NCI-H345 treated with DMSO at 0.1 percent for 48 hours (cell line): ENCODE measurements at regions not wholly inside any gene's neighbourhood (a gene's known extent, or its start where the extent isn't known, plus 50 kb on each side); places are given as distances from the start of the nearest gene placed in this dataset.

Experiments
- DNase-seq: peaks from one replicate; lab custom pipeline; 2025; ENCODE audit not compliant: unreplicated experiment; lab: John Stamatoyannopoulos, UW

DNA sequence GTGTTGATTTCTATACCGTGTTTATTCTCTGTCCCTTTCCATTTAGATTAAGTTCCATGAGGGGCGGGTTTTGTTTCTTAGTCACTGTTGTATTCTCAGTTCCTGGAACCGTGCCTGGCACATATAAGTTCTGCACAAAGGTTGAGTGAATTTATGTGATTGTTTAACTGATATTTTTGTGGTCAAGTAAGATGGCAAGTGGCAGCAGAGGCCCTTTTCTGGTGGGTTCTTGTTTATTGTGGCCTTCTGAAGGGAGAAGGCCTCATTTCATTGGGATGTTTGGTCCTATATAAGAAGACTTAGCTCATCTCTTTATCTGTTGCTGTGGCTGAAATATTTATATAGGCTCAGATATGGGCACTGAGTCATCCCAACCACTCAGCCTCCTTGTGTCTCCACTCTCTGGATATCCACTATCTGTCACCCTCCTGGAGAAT, 262.5 kb downstream of the PSAT1 start:
- DNase-seq, result no peak

- DNase-seq, result no peak
Measured at GRCh38 chr9:78562021-78562420, 265.1 kb downstream of the PSAT1 start.

DNA sequence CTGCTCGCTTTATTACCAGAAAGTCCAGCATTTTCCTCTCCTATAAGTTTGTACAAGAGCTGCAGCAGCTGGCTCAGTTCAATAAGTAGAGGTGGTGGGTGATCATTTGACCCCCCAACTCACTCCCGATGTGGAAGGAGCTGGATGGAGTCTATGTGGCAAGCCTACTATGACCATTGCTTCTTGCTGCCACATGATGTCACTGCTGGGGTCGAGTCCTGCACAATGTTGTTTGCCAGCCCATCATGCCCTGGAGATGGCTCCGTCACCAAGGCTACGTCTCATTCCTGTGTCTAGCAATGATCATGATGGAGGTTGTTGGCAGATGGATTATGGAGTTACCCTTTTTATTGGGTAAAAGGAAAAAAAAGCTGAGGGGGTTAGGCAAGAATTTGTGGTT, 266.3 kb downstream of the PSAT1 start:
- no peak for DNase-seq

GRCh38 chr9:78565481-78565880, 268.6 kb downstream of the PSAT1 start:
- no peak for DNase-seq

DNA sequence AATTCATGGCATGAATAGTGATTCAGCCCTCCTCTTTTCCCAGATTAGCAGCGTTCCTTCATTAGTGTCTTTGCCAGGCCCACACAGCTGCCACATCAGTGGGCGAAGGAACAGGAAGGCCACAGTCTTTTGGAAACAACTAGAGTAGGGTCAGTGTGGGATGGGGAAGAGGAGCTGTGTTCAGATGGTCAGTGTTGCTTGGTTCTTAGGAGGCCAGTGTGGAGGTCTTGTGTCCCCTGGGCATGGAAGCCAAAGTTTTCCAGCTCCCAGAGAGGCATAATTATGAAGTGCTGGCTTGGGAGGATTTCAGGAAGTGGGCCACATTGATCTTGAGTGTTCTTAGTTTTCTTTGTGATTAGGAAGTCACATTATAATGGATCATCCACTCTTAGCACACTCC, 269.6 kb downstream of the PSAT1 start:
- DNase-seq, result no peak

DNA sequence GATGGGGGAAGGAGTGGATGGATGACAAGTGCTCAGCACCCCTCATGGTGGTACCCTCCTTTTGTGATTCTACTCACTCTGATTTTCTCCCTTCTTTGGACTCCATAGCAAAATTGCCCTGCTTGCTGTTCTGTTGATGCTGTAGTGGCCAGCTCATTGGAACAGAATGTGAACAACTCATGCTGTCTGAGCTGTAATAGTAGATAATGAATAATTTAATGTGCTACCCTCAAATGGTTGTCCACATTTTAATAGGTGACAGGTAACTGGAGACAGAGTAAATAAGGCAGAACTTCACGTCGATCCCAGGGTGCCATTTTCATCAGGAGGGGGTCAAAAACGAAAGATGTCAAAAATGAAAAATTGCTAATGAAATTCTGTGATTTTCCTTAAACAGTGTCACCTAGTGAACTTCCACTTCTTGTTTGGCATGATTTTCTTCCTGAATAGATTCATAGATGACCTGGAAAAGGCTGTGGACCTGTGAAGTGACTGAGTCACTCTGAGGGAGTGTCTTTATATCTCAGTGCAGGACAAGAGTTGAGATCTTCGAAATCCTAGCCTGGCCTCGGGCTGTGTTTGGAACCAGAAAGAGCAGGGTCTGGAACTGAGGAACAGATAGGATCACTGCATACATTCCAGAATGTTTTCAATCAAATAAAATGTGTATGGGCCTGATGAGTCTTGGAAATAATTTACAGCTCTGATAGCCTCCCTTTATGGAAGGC, 270.2 kb downstream of the PSAT1 start:
- no peak for DNase-seq

DNA sequence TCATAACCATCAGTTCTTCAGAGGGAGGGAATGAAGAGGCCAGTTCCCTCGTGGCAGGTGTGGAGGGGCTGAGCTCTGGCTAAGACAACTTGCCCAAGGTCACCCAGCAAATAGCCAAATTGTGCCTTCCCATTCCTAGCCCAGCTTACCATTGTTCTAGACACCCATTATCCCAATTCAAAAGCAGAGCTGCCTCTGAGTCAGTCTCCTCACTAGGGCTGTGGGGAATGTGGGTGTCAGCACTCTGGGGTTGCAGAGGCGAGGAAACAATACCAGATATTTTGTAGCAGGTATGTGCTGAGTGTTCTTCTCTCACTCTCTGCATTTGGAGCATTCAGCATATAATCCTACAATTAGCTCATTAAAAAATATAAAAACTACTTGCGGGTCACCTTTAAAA, 270.8 kb downstream of the PSAT1 start:
- no peak for DNase-seq

DNA sequence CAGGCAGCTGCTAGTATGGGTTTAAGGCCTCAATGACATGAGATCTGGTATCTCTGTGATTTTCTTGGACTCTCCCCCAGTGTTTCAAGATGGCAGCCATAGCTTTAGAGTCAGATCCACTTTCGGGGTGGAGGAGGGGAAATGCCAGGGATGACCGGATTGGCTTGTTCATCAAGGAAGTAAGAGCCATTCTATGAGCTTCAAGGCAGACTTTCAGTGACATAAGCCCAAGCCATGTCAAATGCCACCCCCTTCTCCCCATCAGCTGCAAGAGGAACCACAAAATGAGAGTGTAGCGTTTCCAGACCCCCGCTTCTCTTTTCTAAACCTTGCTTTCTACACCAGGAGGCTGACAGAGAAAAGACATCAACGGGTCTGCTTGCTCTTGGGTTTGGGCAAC, 271.8 kb downstream of the PSAT1 start:
- DNase-seq, result no peak

- DNase-seq, result no peak
Measured at GRCh38 chr9:78572266-78572665, 275.3 kb downstream of the PSAT1 start.

DNA sequence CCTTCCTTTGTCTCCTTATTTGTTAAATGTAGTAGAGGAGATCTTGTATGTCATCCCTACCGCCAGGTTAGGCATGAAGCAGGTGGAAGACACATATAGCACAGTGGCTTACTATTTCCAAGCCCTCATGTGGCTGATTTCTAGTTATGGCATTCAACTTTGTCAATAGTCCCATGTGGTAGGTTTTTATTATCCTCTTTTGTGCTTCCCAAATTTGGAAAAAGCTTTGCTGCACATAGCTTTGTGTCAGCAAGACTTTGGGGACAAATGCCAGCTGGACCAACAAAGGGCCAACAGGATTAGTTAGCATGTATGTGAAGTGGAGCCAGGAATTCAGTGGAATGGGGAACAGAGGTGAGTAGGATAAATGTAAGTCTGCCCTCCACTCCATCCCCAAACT, 276.3 kb downstream of the PSAT1 start:
- no peak for DNase-seq

GRCh38 chr9:78573669-78574068, 276.7 kb downstream of the PSAT1 start:
- DNase-seq, result no peak

DNA sequence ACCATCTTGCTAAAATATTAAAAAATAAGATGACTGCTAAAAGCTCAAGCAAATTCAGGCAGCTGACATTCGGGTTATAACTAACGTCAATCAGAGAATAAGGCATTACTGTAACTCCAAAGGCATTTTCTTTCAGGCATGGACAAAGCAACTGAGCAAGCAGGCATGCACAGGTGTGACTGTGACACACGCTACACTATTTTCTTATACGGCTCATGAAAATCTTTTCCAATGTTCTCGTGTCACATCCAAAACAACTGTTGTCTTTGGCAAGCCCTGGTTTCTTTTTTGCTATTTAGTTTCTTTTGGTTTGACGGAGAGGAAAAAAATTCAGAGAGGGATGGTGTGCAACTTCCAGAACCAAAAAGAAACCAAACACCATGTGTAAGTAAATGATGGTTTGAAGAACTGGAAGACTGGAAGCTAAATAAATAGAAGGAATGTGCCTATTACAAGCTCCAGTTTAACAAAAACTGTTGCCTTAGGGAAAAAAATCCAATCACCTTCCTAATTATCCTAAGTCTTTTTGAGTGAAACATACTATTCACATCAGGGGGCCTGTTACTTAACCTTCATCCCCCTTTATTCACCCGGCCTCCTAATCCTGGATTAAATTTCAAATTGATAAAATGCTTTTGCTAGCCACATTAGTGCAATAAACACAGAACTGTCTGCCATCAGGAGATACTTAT, 277.6 kb downstream of the PSAT1 start:
- DNase-seq, result no peak

GRCh38 chr9:78575081-78575480, 278.2 kb downstream of the PSAT1 start:
- no peak for DNase-seq

DNA sequence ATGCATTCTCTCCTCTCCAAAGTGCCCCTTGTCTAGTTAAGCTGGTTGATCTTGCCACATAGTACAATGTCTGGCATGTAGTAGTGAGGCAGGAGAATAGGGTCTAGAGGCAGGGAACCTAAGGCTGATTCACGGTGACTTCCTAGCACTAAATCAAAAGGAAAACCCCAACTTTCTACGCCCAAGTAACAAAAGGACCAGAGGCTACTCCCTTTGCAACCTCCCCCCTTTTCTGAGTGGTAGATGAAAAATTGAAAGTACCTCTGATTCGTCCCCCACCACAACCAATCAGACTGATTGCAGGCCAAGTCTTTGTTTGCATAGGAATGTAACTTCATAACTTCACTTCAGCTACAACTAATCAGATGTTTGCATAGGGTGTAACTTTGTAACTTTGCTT, 278.8 kb downstream of the PSAT1 start:
- DNase-seq, result no peak

DNA sequence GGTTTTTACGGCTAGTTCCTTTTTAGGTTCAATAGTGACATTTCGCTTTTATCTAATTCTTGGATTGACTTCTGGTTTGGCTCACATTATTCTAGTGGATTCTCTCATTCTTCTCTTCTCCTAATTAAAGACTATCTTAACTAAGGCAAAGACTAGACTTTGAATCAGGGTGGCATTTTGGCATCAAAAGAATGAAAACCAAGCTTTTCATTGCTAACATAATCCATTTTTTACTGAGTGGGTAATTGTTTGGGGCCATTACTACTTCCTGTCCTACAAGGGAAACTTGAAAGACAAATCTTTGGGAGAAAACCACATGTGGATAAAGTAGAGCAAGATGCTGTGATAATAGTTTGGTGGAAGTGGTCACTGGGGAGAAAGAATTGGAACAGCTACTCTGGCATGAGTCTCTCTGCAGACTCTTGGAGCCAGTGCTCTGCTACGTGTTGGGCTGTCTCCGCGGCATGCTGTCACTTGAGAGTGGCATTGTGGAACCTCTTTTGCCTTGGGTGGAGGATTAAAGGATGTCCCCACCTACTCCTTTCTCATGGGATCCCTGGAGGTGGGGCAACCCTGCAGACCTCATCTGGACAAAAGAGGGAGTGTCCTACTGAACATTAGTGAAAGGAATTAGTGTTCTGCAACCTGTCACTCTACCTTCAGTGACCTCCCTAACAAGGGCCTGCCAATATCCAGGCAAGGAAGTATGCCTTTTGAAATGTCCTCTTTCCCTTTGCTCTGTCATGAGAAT, 280.4 kb downstream of the PSAT1 start:
- DNase-seq, result no peak

- DNase-seq, result no peak
Measured at GRCh38 chr9:78578072-78578471, 281.1 kb downstream of the PSAT1 start.

DNA sequence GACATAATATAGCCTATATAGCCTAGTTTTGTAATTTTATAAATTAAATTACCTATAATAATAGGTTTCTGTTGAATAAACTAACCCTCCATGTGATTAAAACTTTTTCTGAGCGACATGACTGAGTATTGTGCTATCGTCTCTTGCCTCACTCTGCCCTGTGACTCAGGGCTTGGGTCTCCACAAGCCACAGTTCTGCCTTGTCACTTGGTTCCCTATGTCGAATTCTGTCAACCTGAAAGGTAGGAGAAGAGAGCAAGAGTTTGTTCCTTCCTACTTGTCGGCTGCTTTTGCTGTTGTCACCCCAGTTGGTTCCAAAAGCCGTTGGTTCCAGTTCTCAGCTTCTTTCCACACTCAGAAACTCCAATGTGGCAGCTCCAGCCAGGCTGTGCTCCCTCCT, 285.9 kb downstream of the PSAT1 start:
- no peak for DNase-seq

DNA sequence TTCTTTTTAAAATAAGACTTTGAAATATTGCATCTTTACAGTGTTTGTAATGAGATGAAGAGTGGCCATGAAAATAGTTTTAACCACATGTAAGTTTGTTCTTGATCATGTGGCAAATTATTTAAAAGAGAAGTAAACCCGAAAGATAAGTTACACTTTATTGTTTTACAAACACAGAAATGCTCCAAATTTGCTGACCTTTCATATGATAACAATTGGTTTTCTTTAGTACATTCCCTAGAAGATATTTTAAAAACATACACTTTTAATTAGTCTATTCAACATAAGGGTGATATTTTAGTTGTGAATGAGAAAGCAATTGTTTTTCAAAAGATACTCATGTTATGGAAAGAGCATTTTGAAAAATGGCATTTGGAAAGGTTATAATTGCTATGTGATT, 287.7 kb downstream of the PSAT1 start:
- no peak for DNase-seq

DNA sequence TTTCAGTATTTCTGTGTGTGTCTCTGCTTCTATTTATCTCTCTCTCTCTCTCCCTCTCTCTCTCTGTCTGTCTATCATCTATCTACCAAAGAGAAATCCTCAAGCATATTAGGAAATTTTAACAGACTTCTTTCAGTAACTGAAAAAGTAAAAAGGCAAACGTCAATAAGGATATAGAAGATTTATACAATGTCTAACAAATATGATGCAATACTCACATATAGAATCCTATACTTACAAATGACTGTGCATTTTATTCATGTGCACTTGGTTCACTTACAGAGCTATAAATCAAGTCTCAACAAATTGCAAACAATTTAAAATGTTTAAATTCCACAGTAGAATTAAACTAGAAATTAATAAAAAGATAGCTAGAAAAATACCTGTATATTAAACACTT, 289.0 kb downstream of the PSAT1 start:
- DNase-seq, result no peak

DNA sequence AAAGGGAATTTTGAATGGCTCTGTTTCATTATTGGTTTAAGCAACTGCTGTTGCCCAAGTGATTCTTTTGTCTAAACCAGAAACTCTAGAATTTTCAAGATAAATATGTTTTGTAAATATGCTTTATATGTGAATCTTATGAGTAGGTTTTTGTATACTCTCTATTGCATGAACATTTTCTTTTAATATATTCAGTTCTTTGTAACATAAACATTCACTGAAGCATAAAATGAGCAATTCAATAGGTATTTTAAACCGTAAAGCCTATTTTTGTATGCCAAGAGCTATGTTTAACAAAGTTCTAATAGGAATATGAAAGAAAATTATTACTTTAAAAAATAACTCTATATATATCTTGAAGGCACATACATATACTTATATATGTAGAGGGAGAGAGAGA, 293.1 kb downstream of the PSAT1 start:
- no peak for DNase-seq

- DNase-seq, result no peak
Measured at GRCh38 chr9:78592811-78593210, 295.9 kb downstream of the PSAT1 start.
